Naive thymus-derived CD4-positive, alpha-beta T cell (primary cell): ENCODE measurements at regions not wholly inside any gene's neighbourhood (a gene's known extent, or its start where the extent isn't known, plus 50 kb on each side); places are given as distances from the start of the nearest gene placed in this dataset.

Experiments
- ATAC-seq: fragments of 150-1000 bp; cut with Tn5 transposase; 2 replicates; pipeline ENCODE4 v1.10.0; 2021; ENCODE audit warnings: mild to moderate bottlenecking, moderate library complexity
- CTCF ChIA-PET: fragments of 350-600 bp; sonication (Branson Sonifier 250); formaldehyde crosslinking; loops from one replicate; lab custom pipeline; 2021; ENCODE audit warnings: antibody characterized with exemption; lab: Charles Lee
- POLR2A ChIA-PET: fragments of 350-600 bp; sonication (Branson Sonifier 250); formaldehyde crosslinking; loops from one replicate; lab custom pipeline; 2021; ENCODE audit warnings: antibody characterized with exemption, inconsistent platforms; lab: Charles Lee
- DNase-seq, 9 donors: peaks; one replicate each; pipeline versions ENCODE4 v3.0.0 to v3.0.0-alpha.2; 2020 to 2022; ENCODE audit warnings: mixed read lengths in 1 of 9
- H3K27ac ChIP-seq: one replicate; pipeline ENCODE4 v1.7.0; 2013; ENCODE audit warnings: mild to moderate bottlenecking, low read depth, low read length, moderate library complexity
- H3K27me3 ChIP-seq, 2 donors: one replicate each; pipeline ENCODE4 v1.7.0; 2013; ENCODE audit warnings: low read length in 2 of 2, mild to moderate bottlenecking in 2 of 2, moderate library complexity in 2 of 2; ENCODE audit not compliant: control insufficient read depth in 2 of 2, insufficient read depth in 2 of 2
- H3K36me3 ChIP-seq, 3 experiments: 1 replicate in 2 of 3; 2 replicates in 1 of 3; pipeline ENCODE4 v1.7.0; 2013; ENCODE audit warnings: low read length in 3 of 3, mild to moderate bottlenecking in 3 of 3, moderate library complexity in 1 of 3; ENCODE audit not compliant: insufficient read depth in 3 of 3, control insufficient read depth in 2 of 3
- H3K4me1 ChIP-seq, 2 donors: one replicate each; pipeline ENCODE4 v1.7.0; 2013; ENCODE audit warnings: low read length in 2 of 2, mild to moderate bottlenecking in 2 of 2, moderate library complexity in 1 of 2; ENCODE audit not compliant: control insufficient read depth in 2 of 2, insufficient read depth in 2 of 2
- H3K4me3 ChIP-seq: 2 replicates; pipeline ENCODE4 v1.7.0; 2013; ENCODE audit warnings: mild to moderate bottlenecking, low read length
- H3K9me3 ChIP-seq, 3 experiments: 1 replicate in 2 of 3; 2 replicates in 1 of 3; pipeline ENCODE4 v1.7.0; 2013; ENCODE audit warnings: low read length in 3 of 3; ENCODE audit not compliant: control insufficient read depth in 2 of 3
- H3K27ac Mint-ChIP-seq, 9 donors: one replicate each; pipeline ENCODE4 v1.8.0; 2020 to 2022; ENCODE audit warnings: mixed read lengths in 9 of 9, mild to moderate bottlenecking in 8 of 9, moderate library complexity in 5 of 9, inconsistent platforms in 2 of 9
- H3K27me3 Mint-ChIP-seq, 5 donors: one replicate each; pipeline ENCODE4 v1.8.0; 2021 to 2022; ENCODE audit warnings: mixed read lengths in 5 of 5, mild to moderate bottlenecking in 1 of 5
- H3K36me3 Mint-ChIP-seq, 5 donors: one replicate each; pipeline ENCODE4 v1.8.0; 2020 to 2022; ENCODE audit warnings: mixed read lengths in 5 of 5, mild to moderate bottlenecking in 3 of 5, inconsistent platforms in 1 of 5
- H3K4me1 Mint-ChIP-seq, 7 donors: one replicate each; pipeline ENCODE4 v1.8.0; 2020 to 2022; ENCODE audit warnings: mixed read lengths in 7 of 7, mild to moderate bottlenecking in 3 of 7, inconsistent platforms in 1 of 7
- H3K4me3 Mint-ChIP-seq, 10 donors: one replicate each; pipeline ENCODE4 v1.8.0; 2020 to 2022; ENCODE audit warnings: mild to moderate bottlenecking in 10 of 10, mixed read lengths in 10 of 10, moderate library complexity in 6 of 10, inconsistent platforms in 2 of 10
- H3K9me3 Mint-ChIP-seq, 11 donors: one replicate each; pipeline ENCODE4 v1.8.0; 2020 to 2022; ENCODE audit warnings: mixed read lengths in 11 of 11, mild to moderate bottlenecking in 4 of 11, inconsistent platforms in 1 of 11, moderate library complexity in 1 of 11
- intact Hi-C, 2 donors: fragments of 100-400 bp; cut with micrococcal nuclease; formaldehyde crosslinking; loops; one replicate each; pipeline ENCODE4 v1.15.1; 2023

- no peak for ATAC-seq
- Mint-ChIP-seq H3K27ac (no peak overlapping the region), H3K36me3 (peaks cover 0 to 11% (median 0%) of the 10 kb centered on the region in 5 donors), H3K9me3 (peaks cover 2 to 40% (median 11%) of the 10 kb centered on the region in 11 donors), H3K4me1 (no peaks in the 10 kb centered on the region), H3K27me3 (no peaks in the 10 kb centered on the region), H3K4me3 (no peak overlapping the region)
- no peaks in the 10 kb centered on the region for H3K27me3 ChIP-seq
- no peak for DNase-seq
- H3K9me3 ChIP-seq, result peaks cover 0 to 6% (median 0%) of the 10 kb centered on the region in 3 experiments
- H3K27ac ChIP-seq, result no peak overlapping the region
- no peaks in the 10 kb centered on the region for H3K4me1 ChIP-seq
- H3K36me3 ChIP-seq, result no peaks in the 10 kb centered on the region
- H3K4me3 ChIP-seq, result no peak overlapping the region
- ChIA-PET POLR2A (no interaction called here), CTCF (no interaction called here)
- intact Hi-C loops, result no loop called here
Measured at GRCh38 chr3:473033-473800, 276.7 kb downstream of the CHL1 start.

DNA sequence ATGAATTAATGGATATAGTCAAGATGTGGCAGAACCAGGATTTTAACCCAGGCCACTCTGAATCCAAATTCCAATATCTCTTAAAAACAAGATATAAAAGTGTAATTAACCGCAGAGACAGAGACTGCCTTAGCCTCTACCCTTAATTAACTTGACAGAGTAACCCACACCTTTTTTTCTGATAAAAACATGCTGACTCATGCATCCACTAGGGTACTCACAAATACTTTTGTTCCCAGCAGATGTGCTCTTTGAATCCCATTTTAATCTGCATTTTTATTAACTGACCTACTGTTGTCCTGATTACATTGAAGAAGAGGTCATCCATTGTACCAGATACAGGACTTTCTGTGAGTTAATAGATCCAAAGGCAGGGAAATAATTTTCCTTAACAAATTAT is 278.3 kb downstream of the CHL1 start:
- CTCF ChIA-PET, result no interaction called here
- no peak overlapping the region for H3K27ac ChIP-seq
- H3K9me3 Mint-ChIP-seq, result peaks cover 2 to 51% (median 14%) of the 10 kb centered on the region in 11 donors

DNA sequence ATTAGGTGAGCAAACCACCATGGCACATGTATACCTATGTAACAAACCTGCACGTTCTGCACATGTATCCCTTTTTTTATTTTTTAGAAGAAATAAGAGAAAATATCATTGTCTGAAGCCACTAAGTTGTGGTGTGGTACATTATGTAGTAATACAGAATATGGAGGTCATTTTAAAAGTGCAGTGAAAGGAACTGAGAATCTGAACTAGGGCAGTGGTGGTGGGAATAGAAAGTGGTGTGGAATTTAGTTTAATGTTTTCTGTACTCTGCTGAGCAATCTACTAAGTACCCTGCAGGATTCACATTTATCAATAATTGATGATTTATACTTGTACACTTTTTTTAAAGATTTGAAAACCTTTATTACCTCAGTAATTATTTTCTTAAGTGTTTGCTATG is 283.5 kb downstream of the CHL1 start:
- H3K27ac Mint-ChIP-seq, result no peak overlapping the region
- no peak for ATAC-seq
- intact Hi-C loops, result no loop called here
- Histone ChIP-seq H3K4me3 (no peak overlapping the region), H3K27ac (no peak overlapping the region), H3K4me1 (no peaks in the 10 kb centered on the region), H3K27me3 (no peaks in the 10 kb centered on the region), H3K9me3 (peaks cover 0 to 6% (median 0%) of the 10 kb centered on the region in 3 experiments), H3K36me3 (no peaks in the 10 kb centered on the region)
- POLR2A ChIA-PET, result no interaction called here
- H3K27me3 Mint-ChIP-seq, result no peaks in the 10 kb centered on the region
- peaks cover 0 to 6% (median 0%) of the 10 kb centered on the region in 5 donors for H3K36me3 Mint-ChIP-seq
- H3K4me3 Mint-ChIP-seq, result no peak overlapping the region
- no peak for DNase-seq
- CTCF ChIA-PET, result no interaction called here
- peaks cover 2 to 41% (median 10%) of the 10 kb centered on the region in 11 donors for H3K9me3 Mint-ChIP-seq
- no peaks in the 10 kb centered on the region for H3K4me1 Mint-ChIP-seq

More for the DNA sequence above, 278.3 kb downstream of the CHL1 start:
- H3K27me3 ChIP-seq, result no peaks in the 10 kb centered on the region
- H3K9me3 ChIP-seq, result peaks cover 0 to 6% (median 0%) of the 10 kb centered on the region in 3 experiments
- H3K27me3 Mint-ChIP-seq, result no peaks in the 10 kb centered on the region
- H3K4me1 ChIP-seq, result no peaks in the 10 kb centered on the region
- H3K4me3 Mint-ChIP-seq, result no peak overlapping the region
- H3K36me3 Mint-ChIP-seq, result peaks cover 0 to 11% (median 0%) of the 10 kb centered on the region in 5 donors
- H3K4me3 ChIP-seq, result no peak overlapping the region
- H3K36me3 ChIP-seq, result no peaks in the 10 kb centered on the region
- no peak for ATAC-seq
- POLR2A ChIA-PET, result no interaction called here
- H3K27ac Mint-ChIP-seq, result no peak overlapping the region
- no peak for DNase-seq
- no peaks in the 10 kb centered on the region for H3K4me1 Mint-ChIP-seq
- intact Hi-C loops, result no loop called here

GRCh38 chr3:481111-481510 is 284.5 kb downstream of the CHL1 start:
- ATAC-seq (no peak), DNase-seq (no peak)
- H3K9me3 Mint-ChIP-seq, result peaks cover 2 to 37% (median 10%) of the 10 kb centered on the region in 11 donors

DNA sequence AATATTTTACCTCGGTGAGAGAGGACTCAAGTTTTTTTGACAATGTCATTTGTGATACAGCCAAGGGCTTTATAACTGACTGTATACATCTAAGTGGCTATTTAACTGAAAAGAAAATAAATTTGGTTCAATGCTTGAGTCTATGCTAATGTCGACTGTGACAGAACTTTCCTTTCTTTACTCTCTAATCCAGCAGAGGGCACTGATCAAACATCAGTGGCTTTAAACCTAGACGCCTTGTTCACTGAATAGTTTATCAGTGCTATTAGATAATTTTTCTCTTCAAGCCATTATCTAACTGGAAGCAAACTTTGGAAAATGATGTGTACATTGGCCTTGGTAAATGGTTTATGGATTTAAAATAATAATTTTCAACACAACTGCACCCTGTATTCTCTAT is 285.1 kb downstream of the CHL1 start:
- ChIA-PET POLR2A (no interaction called here), CTCF (no interaction called here)
- Mint-ChIP-seq H3K4me1 (no peaks in the 10 kb centered on the region), H3K36me3 (peaks cover 0 to 4% (median 0%) of the 10 kb centered on the region in 5 donors), H3K27me3 (no peaks in the 10 kb centered on the region), H3K9me3 (peaks cover 0 to 32% (median 10%) of the 10 kb centered on the region in 11 donors), H3K27ac (no peak overlapping the region), H3K4me3 (no peak overlapping the region)
- ATAC-seq (no peak), DNase-seq (no peak)
- Histone ChIP-seq H3K9me3 (peaks cover 0 to 6% (median 0%) of the 10 kb centered on the region in 3 experiments), H3K36me3 (no peaks in the 10 kb centered on the region), H3K4me3 (no peak overlapping the region), H3K27ac (no peak overlapping the region), H3K4me1 (no peaks in the 10 kb centered on the region), H3K27me3 (no peaks in the 10 kb centered on the region)
- intact Hi-C loops, result no loop called here

More at GRCh38 chr3:481111-481510, 284.5 kb downstream of the CHL1 start:
- Mint-ChIP-seq H3K4me1 (no peaks in the 10 kb centered on the region), H3K4me3 (no peak overlapping the region), H3K36me3 (peaks cover 0 to 6% (median 0%) of the 10 kb centered on the region in 5 donors), H3K27me3 (no peaks in the 10 kb centered on the region), H3K27ac (no peak overlapping the region)
- ChIA-PET POLR2A (no interaction called here), CTCF (no interaction called here)
- intact Hi-C loops, result no loop called here
- peaks cover 0 to 6% (median 0%) of the 10 kb centered on the region in 3 experiments for H3K9me3 ChIP-seq
- no peaks in the 10 kb centered on the region for H3K4me1 ChIP-seq
- H3K27me3 ChIP-seq, result no peaks in the 10 kb centered on the region
- H3K27ac ChIP-seq, result no peak overlapping the region
- H3K36me3 ChIP-seq, result no peaks in the 10 kb centered on the region
- H3K4me3 ChIP-seq, result no peak overlapping the region

DNA sequence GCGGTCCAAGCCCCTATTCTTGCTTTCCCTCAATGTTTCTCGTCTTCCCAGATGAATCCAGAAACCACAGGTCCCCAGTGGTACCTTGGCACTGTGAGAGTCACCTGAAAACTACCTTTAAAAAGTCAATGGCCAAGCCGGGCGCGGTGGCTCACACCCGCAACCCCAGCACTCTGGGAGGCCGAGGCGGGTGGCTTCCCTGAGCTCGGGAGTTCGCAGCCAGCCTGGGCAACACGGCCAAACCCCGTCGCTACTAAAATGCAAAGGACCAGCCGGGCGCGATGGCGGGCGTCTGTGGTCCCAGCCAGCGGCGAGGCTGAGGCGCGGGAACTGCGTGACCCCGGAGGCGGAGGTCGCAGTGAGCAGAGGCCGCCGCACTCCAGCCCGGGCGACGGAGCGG is 285.9 kb downstream of the CHL1 start:
- H3K27me3 Mint-ChIP-seq, result no peaks in the 10 kb centered on the region
- CTCF ChIA-PET, result no interaction called here

DNA sequence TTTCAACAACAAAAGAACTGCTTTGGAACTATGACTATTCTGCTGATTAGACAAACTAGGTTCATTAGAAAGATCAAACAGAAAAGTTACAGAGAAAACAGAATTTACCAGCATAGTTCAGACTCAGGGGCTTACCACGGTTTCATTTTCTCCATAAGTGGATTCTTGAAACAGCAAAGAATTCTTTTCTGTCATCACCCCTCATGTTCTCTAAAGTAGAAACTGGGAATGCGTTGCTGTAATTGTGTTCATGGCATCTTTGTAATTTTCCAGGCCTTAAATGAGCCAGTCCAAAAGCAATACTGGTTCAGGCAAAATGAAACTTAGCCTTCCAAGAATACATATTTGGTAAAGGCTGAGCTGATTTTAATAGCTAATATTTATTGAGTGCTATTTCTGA is 287.8 kb downstream of the CHL1 start:
- CTCF ChIA-PET, result no interaction called here
- no peaks in the 10 kb centered on the region for H3K27me3 ChIP-seq
- H3K27ac ChIP-seq, result no peak overlapping the region
- POLR2A ChIA-PET, result no interaction called here
- Mint-ChIP-seq H3K4me3 (no peak overlapping the region), H3K4me1 (no peaks in the 10 kb centered on the region), H3K9me3 (peaks cover 0 to 6% (median 2%) of the 10 kb centered on the region in 11 donors), H3K36me3 (no peaks in the 10 kb centered on the region), H3K27ac (no peak overlapping the region), H3K27me3 (no peaks in the 10 kb centered on the region)
- no peak overlapping the region for H3K4me3 ChIP-seq
- H3K4me1 ChIP-seq, result no peaks in the 10 kb centered on the region
- no peak for DNase-seq
- no peaks in the 10 kb centered on the region for H3K36me3 ChIP-seq
- ATAC-seq, result no peak
- intact Hi-C loops, result no loop called here
- H3K9me3 ChIP-seq, result no peaks in the 10 kb centered on the region

More for the DNA sequence above, 285.9 kb downstream of the CHL1 start:
- Histone ChIP-seq H3K27me3 (no peaks in the 10 kb centered on the region), H3K9me3 (peaks cover 0 to 4% (median 0%) of the 10 kb centered on the region in 3 experiments), H3K4me1 (no peaks in the 10 kb centered on the region), H3K27ac (no peak overlapping the region), H3K4me3 (no peak overlapping the region), H3K36me3 (no peaks in the 10 kb centered on the region)
- Mint-ChIP-seq H3K36me3 (peaks cover 0 to 4% (median 0%) of the 10 kb centered on the region in 5 donors), H3K4me3 (no peak overlapping the region), H3K9me3 (peaks cover 0 to 24% (median 7%) of the 10 kb centered on the region in 11 donors), H3K4me1 (no peaks in the 10 kb centered on the region), H3K27ac (no peak overlapping the region)
- DNase-seq, result no peak
- POLR2A ChIA-PET, result no interaction called here
- no peak for ATAC-seq
- intact Hi-C loops, result no loop called here
